ENCODE measurements at regions not wholly inside any gene's neighbourhood (a gene's known extent, or its start where the extent isn't known, plus 50 kb on each side); places are given as distances from the start of the nearest gene placed in this dataset.

DNA sequence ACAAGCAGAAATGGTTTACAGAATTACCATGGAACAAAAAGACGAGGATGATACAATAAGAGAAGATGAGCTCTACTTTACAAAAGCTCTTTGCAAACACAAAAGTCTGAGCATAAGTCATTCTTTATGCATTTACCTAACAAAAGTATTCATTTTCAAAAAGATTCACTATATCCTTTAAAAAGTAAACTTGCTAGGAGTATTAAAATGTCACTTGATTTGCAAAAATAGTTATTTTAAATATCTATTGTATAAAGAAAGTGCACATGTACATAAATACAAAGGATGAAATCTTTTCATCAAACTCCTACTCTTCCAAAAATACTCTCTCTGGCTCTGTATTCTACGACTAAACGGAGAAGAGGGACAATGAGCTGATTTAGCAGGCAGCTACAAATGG lies 146.4 kb upstream of the STEAP1 start:
- Mint-ChIP-seq H3K27ac (ENCODE audit: unreplicated experiment) (no peak overlapping the region), H3K36me3 (ENCODE audit: low read depth, unreplicated experiment) (no peaks in the 10 kb centered on the region), H3K9me3 (ENCODE audit: unreplicated experiment) (no peaks in the 10 kb centered on the region), H3K4me3 (ENCODE audit: unreplicated experiment) (no peak overlapping the region), H3K27me3 (ENCODE audit: unreplicated experiment) (peaks cover 2% of the 10 kb centered on the region), H3K4me1 (ENCODE audit: unreplicated experiment) (no peaks in the 10 kb centered on the region)
- TF ChIP-seq, protein P1, sequence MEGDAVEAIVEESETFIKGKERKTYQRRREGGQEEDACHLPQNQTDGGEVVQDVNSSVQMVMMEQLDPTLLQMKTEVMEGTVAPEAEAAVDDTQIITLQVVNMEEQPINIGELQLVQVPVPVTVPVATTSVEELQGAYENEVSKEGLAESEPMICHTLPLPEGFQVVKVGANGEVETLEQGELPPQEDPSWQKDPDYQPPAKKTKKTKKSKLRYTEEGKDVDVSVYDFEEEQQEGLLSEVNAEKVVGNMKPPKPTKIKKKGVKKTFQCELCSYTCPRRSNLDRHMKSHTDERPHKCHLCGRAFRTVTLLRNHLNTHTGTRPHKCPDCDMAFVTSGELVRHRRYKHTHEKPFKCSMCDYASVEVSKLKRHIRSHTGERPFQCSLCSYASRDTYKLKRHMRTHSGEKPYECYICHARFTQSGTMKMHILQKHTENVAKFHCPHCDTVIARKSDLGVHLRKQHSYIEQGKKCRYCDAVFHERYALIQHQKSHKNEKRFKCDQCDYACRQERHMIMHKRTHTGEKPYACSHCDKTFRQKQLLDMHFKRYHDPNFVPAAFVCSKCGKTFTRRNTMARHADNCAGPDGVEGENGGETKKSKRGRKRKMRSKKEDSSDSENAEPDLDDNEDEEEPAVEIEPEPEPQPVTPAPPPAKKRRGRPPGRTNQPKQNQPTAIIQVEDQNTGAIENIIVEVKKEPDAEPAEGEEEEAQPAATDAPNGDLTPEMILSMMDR (IDR thresholded peaks at IDR 0.05; ENCODE audit: unreplicated experiment) = no peak
- DNase-seq (ENCODE audit: low spot score) = no peak

DNA sequence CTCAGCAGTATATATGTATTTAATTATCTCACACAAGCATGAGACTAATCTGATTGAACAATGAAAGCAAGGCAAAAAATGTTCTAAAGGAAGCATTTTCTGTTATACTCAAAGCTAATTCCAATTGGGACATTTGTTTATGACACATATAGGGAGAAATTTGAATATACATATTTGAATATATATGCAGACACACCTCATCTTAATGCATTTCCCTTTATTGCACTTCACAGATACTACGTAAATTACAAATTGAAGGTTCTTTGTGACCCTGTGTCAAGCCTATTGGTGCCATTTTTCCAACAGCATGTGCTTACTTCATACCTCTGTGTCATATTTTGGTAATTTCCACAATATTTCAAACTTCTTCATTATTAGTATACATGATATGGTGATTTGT lies 132.1 kb upstream of the STEAP1 start:
- DNase-seq (ENCODE audit: low spot score) = no peak
- H3K9me3 Mint-ChIP-seq (ENCODE audit: unreplicated experiment) = no peaks in the 10 kb centered on the region
- H3K4me3 Mint-ChIP-seq (ENCODE audit: unreplicated experiment) = no peak overlapping the region
- no peaks in the 10 kb centered on the region for H3K36me3 Mint-ChIP-seq (ENCODE audit: low read depth, unreplicated experiment)
- no peaks in the 10 kb centered on the region for H3K27me3 Mint-ChIP-seq (ENCODE audit: unreplicated experiment)
- no peaks in the 10 kb centered on the region for H3K4me1 Mint-ChIP-seq (ENCODE audit: unreplicated experiment)
- H3K27ac Mint-ChIP-seq (ENCODE audit: unreplicated experiment) = no peak overlapping the region
- TF ChIP-seq, protein P1 (IDR thresholded peaks at IDR 0.05; ENCODE audit: unreplicated experiment) = no peak

DNA sequence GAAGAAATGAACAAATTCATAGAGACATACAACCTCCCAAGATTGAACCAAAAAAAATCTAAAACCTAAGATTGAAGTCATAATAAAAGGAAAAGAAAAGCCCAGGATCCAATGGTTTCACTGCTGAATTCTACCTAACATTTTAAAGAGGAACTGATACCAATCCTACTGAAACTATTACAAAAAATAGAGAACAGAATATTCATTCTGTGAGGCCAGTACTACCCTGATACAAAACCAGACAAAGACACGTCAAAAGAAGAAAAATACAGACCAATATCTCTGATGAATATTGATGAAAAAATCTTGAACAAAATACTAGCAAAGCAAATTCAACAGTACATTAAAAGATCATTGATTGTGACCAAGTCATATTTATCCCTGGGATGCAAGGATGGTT lies 128.5 kb upstream of the STEAP1 start:
- TF ChIP-seq, protein P1 (IDR thresholded peaks at IDR 0.05; ENCODE audit: unreplicated experiment) = no peak
- Mint-ChIP-seq H3K9me3 (ENCODE audit: unreplicated experiment) (no peaks in the 10 kb centered on the region), H3K4me1 (ENCODE audit: unreplicated experiment) (no peaks in the 10 kb centered on the region), H3K36me3 (ENCODE audit: low read depth, unreplicated experiment) (no peaks in the 10 kb centered on the region), H3K27ac (ENCODE audit: unreplicated experiment) (no peak overlapping the region), H3K4me3 (ENCODE audit: unreplicated experiment) (no peak overlapping the region), H3K27me3 (ENCODE audit: unreplicated experiment) (no peaks in the 10 kb centered on the region)
- no peak for DNase-seq (ENCODE audit: low spot score)

DNA sequence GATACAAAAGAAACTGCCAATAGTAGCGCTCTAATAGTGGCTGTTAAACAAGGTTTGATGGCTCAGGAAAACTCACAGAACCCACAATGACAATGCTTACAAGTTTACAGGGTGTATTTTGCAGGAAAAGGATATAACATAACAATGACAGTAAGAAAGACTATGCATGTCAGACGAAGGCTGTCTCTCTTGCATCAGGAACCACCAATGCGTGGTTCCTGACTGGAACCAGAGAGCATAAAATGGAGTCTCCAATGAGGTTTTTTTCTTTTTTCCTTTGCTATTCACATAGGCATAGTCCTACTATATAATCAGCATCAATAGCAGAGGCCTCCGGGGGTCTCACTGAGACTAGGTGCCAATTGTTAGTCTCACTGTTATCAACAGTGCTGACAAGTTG lies 120.4 kb upstream of the STEAP1 start:
- Mint-ChIP-seq H3K4me1 (ENCODE audit: unreplicated experiment) (peaks cover 9% of the 10 kb centered on the region), H3K4me3 (ENCODE audit: unreplicated experiment) (no peak overlapping the region), H3K27me3 (ENCODE audit: unreplicated experiment) (no peaks in the 10 kb centered on the region), H3K9me3 (ENCODE audit: unreplicated experiment) (no peaks in the 10 kb centered on the region), H3K27ac (ENCODE audit: unreplicated experiment) (no peak overlapping the region), H3K36me3 (ENCODE audit: low read depth, unreplicated experiment) (no peaks in the 10 kb centered on the region)
- TF ChIP-seq, protein P1 (IDR thresholded peaks at IDR 0.05; ENCODE audit: unreplicated experiment) = no peak
- no peak for DNase-seq (ENCODE audit: low spot score)

DNA sequence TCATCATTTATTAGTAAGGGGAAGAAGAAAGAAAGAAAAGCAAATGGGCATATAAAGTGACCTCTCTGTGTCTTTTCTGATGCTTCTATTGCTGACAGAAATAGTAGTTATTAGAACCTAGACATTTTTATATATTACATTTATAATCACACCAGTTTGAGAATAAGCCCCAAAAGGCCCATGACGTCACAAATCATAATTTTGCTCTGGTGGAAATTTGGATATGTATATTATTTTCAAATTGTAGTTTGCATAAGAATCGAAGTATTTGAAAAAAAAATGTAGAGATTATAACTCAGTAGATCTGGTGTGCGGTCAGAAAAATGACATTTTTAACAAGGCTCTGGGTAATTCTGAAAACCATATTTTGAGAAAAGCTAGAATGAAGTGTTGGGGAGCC lies 101.2 kb upstream of the STEAP1 start:
- DNase-seq (ENCODE audit: low spot score) = no peak
- H3K9me3 Mint-ChIP-seq (ENCODE audit: unreplicated experiment) = no peaks in the 10 kb centered on the region
- no peak overlapping the region for H3K27ac Mint-ChIP-seq (ENCODE audit: unreplicated experiment)
- H3K4me1 Mint-ChIP-seq (ENCODE audit: unreplicated experiment) = no peaks in the 10 kb centered on the region
- H3K27me3 Mint-ChIP-seq (ENCODE audit: unreplicated experiment) = peaks cover 2% of the 10 kb centered on the region
- H3K36me3 Mint-ChIP-seq (ENCODE audit: low read depth, unreplicated experiment) = no peaks in the 10 kb centered on the region
- no peak overlapping the region for H3K4me3 Mint-ChIP-seq (ENCODE audit: unreplicated experiment)
- TF ChIP-seq, protein P1 (IDR thresholded peaks at IDR 0.05; ENCODE audit: unreplicated experiment) = no peak
